HepG2 (cell line): ENCODE measurements at regions not wholly inside any gene's neighbourhood (a gene's known extent, or its start where the extent isn't known, plus 50 kb on each side); places are given as distances from the start of the nearest gene placed in this dataset.

Experiments used
- ATAC-seq: fragments of 200-7000 bp; cut with Tn5 transposase; 3 replicates; pipeline ENCODE4 v1.9.1; 2020; ENCODE audit warnings: mild to moderate bottlenecking, moderate library complexity
- BruUV-seq: library from RNA; stranded (reverse); fragments of 400-500 nt; replicated peaks from 2 replicates; lab custom pipeline; 2021; lab: Mats Ljungman, UMichigan
- CTCF ChIA-PET: fragments of 300-600 bp; formaldehyde crosslinking; extraction: SDS; loops from one replicate; lab custom pipeline; 2021; ENCODE audit warnings: low total read pairs, inconsistent platforms, low intra/inter-chr PET ratio; lab: Yijun Ruan, JAX
- POLR2A ChIA-PET: fragments of 350-600 bp; sonication (Branson Sonifier 250); formaldehyde crosslinking; loops from one replicate; lab custom pipeline; 2020; ENCODE audit warnings: antibody characterized with exemption, inconsistent platforms; lab: Yijun Ruan, JAX
- DNase-seq: peaks from one replicate; pipeline ENCODE4 v3.0.0-alpha.2; 2015; ENCODE audit warnings: low spot score
- FAIRE-seq: peaks from 3 replicates; lab custom pipeline; 2011; peaks lifted over from hg19 to GRCh38; lab: Jason Lieb, UNC
- H2AFZ ChIP-seq: one replicate; pipeline ENCODE4 v1.6.1; 2011; ENCODE audit warnings: low read length, inconsistent platforms
- H3K27ac ChIP-seq: fragments of 300-600 bp; 3 replicates; pipeline ENCODE4 v1.8.0; 2011; ENCODE audit warnings: mixed run types, mild to moderate bottlenecking, mixed read lengths, low read length, inconsistent platforms; ENCODE audit not compliant: insufficient read depth; ENCODE audit errors: extremely low read length
- H3K27me3 ChIP-seq, 2 experiments: fragments of 200-600 bp in 1 of 2; 2 replicates in 1 of 2; 3 replicates in 1 of 2; pipeline versions ENCODE4 v1.6.0 to v1.8.0; 2011; ENCODE audit warnings: low read length in 2 of 2, mild to moderate bottlenecking in 2 of 2, moderate library complexity in 2 of 2, inconsistent platforms in 1 of 2; ENCODE audit not compliant: insufficient read depth in 2 of 2, control insufficient read depth in 1 of 2
- H3K36me3 ChIP-seq, 2 experiments: fragments of 200-600 bp in 1 of 2; replicated peaks in 1 of 2; 2 replicates in 1 of 2; 3 replicates in 1 of 2; pipeline versions ENCODE4 v1.5.1 to v1.8.0; 2011; ENCODE audit warnings: low read length in 2 of 2, inconsistent platforms in 1 of 2; ENCODE audit not compliant: insufficient read depth in 2 of 2, control insufficient read depth in 1 of 2
- H3K4me1 ChIP-seq: 2 replicates; pipeline ENCODE4 v1.5.1; 2012; ENCODE audit warnings: low read length, inconsistent platforms; ENCODE audit not compliant: insufficient read depth
- H3K4me2 ChIP-seq: 2 replicates; pipeline ENCODE4 v1.6.0; 2011; ENCODE audit warnings: low read depth, low read length, inconsistent platforms
- H3K4me3 ChIP-seq, 3 experiments: fragments of 200-600 bp in 1 of 3; sonication (generic), shearing (Covaris generic) in 1 of 3; replicated peaks in 1 of 3; 2 replicates each; pipeline ENCODE4 v1.5.1; 2011 to 2016; ENCODE audit warnings: low read length in 3 of 3, inconsistent platforms in 2 of 3, low read depth in 2 of 3, mild to moderate bottlenecking in 2 of 3, control low read depth in 1 of 3, mixed read lengths in 1 of 3; ENCODE audit not compliant: insufficient read depth in 1 of 3
- H3K79me2 ChIP-seq: one replicate; pipeline ENCODE4 v1.6.1; 2011; ENCODE audit warnings: low read length, inconsistent platforms; ENCODE audit not compliant: insufficient read depth
- H3K9ac ChIP-seq: 2 replicates; pipeline ENCODE4 v1.6.0; 2011; ENCODE audit warnings: mild to moderate bottlenecking, low read depth, low read length, inconsistent platforms; ENCODE audit not compliant: insufficient read depth
- H3K9me3 ChIP-seq: 2 replicates; pipeline ENCODE4 v1.5.1; 2012; ENCODE audit warnings: mild to moderate bottlenecking, low read length
- H4K20me1 ChIP-seq: 2 replicates; pipeline ENCODE4 v1.6.0; 2011; ENCODE audit warnings: inconsistent platforms, mild to moderate bottlenecking, low read length, moderate library complexity; ENCODE audit not compliant: insufficient read depth
- FOXC1 ChIP-seq: sonication (generic); formaldehyde crosslinking; IDR thresholded peaks from 2 replicates; pipeline ENCODE4 v1.8.0; 2022; ENCODE audit warnings: mild to moderate bottlenecking, missing genetic modification reagents, borderline replicate concordance
- IRX3 ChIP-seq: sonication (generic); formaldehyde crosslinking; IDR thresholded peaks from 2 replicates; pipeline ENCODE4 v1.8.1; 2023; ENCODE audit warnings: mild to moderate bottlenecking, low read depth, missing genetic modification reagents, borderline replicate concordance
- KLF16 ChIP-seq, 2 experiments: sonication (generic) in 1 of 2; formaldehyde crosslinking in 1 of 2; IDR thresholded peaks; 2 replicates each; pipeline versions ENCODE4 v1.6.1 to v1.8.0; 2016 to 2023; ENCODE audit warnings: missing genetic modification reagents in 2 of 2, missing compliant biosample characterization in 1 of 2
- MXD4 ChIP-seq: IDR thresholded peaks from 2 replicates; pipeline ENCODE4 v1.6.1; 2016; ENCODE audit warnings: mild to moderate bottlenecking, missing biosample characterization, missing genetic modification reagents
- NFIC ChIP-seq: IDR thresholded peaks from 2 replicates; pipeline ENCODE4 v1.6.1; 2012; ENCODE audit warnings: mild to moderate bottlenecking, low read length, inconsistent platforms
- SNRNP70 ChIP-seq: fragments of 200-400 bp; formaldehyde crosslinking; IDR thresholded peaks from 2 replicates; pipeline ENCODE4 v1.6.1; 2017; ENCODE audit warnings: mild to moderate bottlenecking, low read depth, low read length, moderate library complexity
- SRSF1 ChIP-seq: fragments of 200-400 bp; formaldehyde crosslinking; optimal IDR thresholded peaks from 2 replicates; pipeline ENCODE3; 2017; ENCODE audit warnings: mild to moderate bottlenecking, low read depth, low read length, moderate library complexity
- TRIM22 ChIP-seq: fragments of 450-650 bp; IDR thresholded peaks from 2 replicates; pipeline ENCODE4 v1.6.1; 2017
- ZMYM2 ChIP-seq: sonication (generic); formaldehyde crosslinking; IDR thresholded peaks from 2 replicates; pipeline ENCODE4 v1.8.0; 2022; ENCODE audit warnings: mild to moderate bottlenecking, missing genetic modification reagents
- ZNF296 ChIP-seq: sonication (generic); formaldehyde crosslinking; conservative IDR thresholded peaks from 2 replicates; pipeline ENCODE4 v1.5.0; 2020; ENCODE audit warnings: mild to moderate bottlenecking, missing genetic modification reagents
- ZNF674 ChIP-seq: sonication (generic); formaldehyde crosslinking; IDR thresholded peaks from 2 replicates; pipeline ENCODE4 v1.5.0; 2020; ENCODE audit warnings: low read depth, mild to moderate bottlenecking, missing genetic modification reagents
- ZNF850 ChIP-seq: sonication (generic); formaldehyde crosslinking; conservative IDR thresholded peaks from 2 replicates; pipeline ENCODE4 v1.9.0; 2021; ENCODE audit warnings: mild to moderate bottlenecking, missing genetic modification reagents
- WGBS: methylation state at CpG from one replicate; pipeline ENCODE4 v1.1.6; 2017; ENCODE audit warnings: low lambda C conversion rate; 5-methylcytosine and 5-hydroxymethylcytosine counted together
- in situ Hi-C: cut with HindIII; loops from 2 replicates; pipeline ENCODE4 v1.10.0; 2017; ENCODE audit warnings: low pct_unique_long_range_greater_than_20kb; ENCODE audit not compliant: extremely low pct_ligation_motif_present
- intact Hi-C: fragments of 100-400 bp; cut with micrococcal nuclease; formaldehyde crosslinking; loops from one replicate; pipeline ENCODE4 v1.10.0; 2022; ENCODE audit not compliant: unreplicated experiment
- TF ChIP-seq, protein P1 (sequence below): sonication (generic); formaldehyde crosslinking; IDR thresholded peaks from 2 replicates; pipeline ENCODE4 v1.4.0; 2020; ENCODE audit warnings: missing genetic modification reagents
- TF ChIP-seq, protein P2 (sequence below): sonication (generic); formaldehyde crosslinking; IDR thresholded peaks from 2 replicates; pipeline ENCODE4 v1.9.0; 2021; ENCODE audit warnings: missing genetic modification reagents, borderline replicate concordance
- TF ChIP-seq, protein P3 (sequence below): sonication (generic); formaldehyde crosslinking; conservative IDR thresholded peaks from 2 replicates; pipeline ENCODE4 v1.4.0; 2020; ENCODE audit warnings: missing genetic modification reagents
- TF ChIP-seq, protein P4 (sequence below): sonication (generic); formaldehyde crosslinking; IDR thresholded peaks from 2 replicates; pipeline ENCODE4 v1.4.0; 2020; ENCODE audit warnings: low read depth, mild to moderate bottlenecking, missing genetic modification reagents

DNA sequence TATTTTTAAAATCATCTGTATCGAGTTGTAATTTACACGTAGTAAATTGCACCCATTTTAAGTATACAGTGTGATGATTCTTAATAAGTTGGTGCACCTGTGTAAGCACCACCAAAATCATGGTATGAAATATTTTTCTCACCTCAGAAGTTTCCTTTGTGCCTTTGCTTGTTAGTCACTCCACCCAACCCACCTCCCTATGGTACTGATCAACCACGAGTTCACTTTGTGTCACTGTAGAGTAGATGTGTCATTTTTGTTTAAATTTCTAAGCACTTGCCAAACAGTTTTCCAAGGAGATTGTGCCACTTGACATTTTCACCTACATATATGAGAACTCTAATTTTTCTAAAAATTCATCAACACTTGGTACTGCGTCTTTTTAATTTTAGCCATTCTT lies 806.5 kb downstream of the TLR4 start:
- in situ Hi-C loops (no loop called here), intact Hi-C loops (no loop called here)
- Histone ChIP-seq H3K79me2 (no peaks in the 10 kb centered on the region), H4K20me1 (no peaks in the 10 kb centered on the region), H2AFZ (no peak overlapping the region), H3K36me3 (no peaks in the 10 kb centered on the region), H3K9ac (no peak overlapping the region), H3K27ac (no peak overlapping the region), H3K4me3 (no peak overlapping the region), H3K9me3 (peaks cover 58% of the 10 kb centered on the region), H3K27me3 (no peaks in the 10 kb centered on the region), H3K4me2 (no peak overlapping the region), H3K4me1 (no peaks in the 10 kb centered on the region)
- WGBS, result 21% methylated on average over 4 of the region's 4 CpGs
- FAIRE-seq (no peak), DNase-seq (no peak), ATAC-seq (no peak)
- POLR2A ChIA-PET, result no interaction called here
- CTCF ChIA-PET, result no interaction called here
- BruUV-seq, result no TSS peak
- TF ChIP-seq KLF16 (CRISPR knock-in tag; IDR thresholded peaks at IDR 0.05) (no peak), ZNF296 (no peak), ZNF850 (no peak), TRIM22 (no peak), FOXC1 (CRISPR knock-in tag) (no peak), MXD4 (CRISPR knock-in tag) (no peak), ZMYM2 (CRISPR knock-in tag) (no peak), NFIC (no peak), ZNF674 (CRISPR knock-in tag) (no peak), SNRNP70 (no peak), SRSF1 (no peak), IRX3 (CRISPR knock-in tag) (no peak)
- TF ChIP-seq, protein P1, sequence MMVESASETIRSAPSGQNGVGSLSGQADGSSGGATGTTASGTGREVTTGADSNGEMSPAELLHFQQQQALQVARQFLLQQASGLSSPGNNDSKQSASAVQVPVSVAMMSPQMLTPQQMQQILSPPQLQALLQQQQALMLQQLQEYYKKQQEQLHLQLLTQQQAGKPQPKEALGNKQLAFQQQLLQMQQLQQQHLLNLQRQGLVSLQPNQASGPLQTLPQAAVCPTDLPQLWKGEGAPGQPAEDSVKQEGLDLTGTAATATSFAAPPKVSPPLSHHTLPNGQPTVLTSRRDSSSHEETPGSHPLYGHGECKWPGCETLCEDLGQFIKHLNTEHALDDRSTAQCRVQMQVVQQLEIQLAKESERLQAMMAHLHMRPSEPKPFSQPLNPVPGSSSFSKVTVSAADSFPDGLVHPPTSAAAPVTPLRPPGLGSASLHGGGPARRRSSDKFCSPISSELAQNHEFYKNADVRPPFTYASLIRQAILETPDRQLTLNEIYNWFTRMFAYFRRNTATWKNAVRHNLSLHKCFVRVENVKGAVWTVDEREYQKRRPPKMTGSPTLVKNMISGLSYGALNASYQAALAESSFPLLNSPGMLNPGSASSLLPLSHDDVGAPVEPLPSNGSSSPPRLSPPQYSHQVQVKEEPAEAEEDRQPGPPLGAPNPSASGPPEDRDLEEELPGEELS (CRISPR knock-in tag), result no peak
- TF ChIP-seq, protein P2, sequence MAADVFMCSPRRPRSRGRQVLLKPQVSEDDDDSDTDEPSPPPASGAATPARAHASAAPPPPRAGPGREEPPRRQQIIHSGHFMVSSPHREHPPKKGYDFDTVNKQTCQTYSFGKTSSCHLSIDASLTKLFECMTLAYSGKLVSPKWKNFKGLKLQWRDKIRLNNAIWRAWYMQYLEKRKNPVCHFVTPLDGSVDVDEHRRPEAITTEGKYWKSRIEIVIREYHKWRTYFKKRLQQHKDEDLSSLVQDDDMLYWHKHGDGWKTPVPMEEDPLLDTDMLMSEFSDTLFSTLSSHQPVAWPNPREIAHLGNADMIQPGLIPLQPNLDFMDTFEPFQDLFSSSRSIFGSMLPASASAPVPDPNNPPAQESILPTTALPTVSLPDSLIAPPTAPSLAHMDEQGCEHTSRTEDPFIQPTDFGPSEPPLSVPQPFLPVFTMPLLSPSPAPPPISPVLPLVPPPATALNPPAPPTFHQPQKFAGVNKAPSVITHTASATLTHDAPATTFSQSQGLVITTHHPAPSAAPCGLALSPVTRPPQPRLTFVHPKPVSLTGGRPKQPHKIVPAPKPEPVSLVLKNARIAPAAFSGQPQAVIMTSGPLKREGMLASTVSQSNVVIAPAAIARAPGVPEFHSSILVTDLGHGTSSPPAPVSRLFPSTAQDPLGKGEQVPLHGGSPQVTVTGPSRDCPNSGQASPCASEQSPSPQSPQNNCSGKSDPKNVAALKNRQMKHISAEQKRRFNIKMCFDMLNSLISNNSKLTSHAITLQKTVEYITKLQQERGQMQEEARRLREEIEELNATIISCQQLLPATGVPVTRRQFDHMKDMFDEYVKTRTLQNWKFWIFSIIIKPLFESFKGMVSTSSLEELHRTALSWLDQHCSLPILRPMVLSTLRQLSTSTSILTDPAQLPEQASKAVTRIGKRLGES (CRISPR knock-in tag), result no peak
- TF ChIP-seq, protein P3, sequence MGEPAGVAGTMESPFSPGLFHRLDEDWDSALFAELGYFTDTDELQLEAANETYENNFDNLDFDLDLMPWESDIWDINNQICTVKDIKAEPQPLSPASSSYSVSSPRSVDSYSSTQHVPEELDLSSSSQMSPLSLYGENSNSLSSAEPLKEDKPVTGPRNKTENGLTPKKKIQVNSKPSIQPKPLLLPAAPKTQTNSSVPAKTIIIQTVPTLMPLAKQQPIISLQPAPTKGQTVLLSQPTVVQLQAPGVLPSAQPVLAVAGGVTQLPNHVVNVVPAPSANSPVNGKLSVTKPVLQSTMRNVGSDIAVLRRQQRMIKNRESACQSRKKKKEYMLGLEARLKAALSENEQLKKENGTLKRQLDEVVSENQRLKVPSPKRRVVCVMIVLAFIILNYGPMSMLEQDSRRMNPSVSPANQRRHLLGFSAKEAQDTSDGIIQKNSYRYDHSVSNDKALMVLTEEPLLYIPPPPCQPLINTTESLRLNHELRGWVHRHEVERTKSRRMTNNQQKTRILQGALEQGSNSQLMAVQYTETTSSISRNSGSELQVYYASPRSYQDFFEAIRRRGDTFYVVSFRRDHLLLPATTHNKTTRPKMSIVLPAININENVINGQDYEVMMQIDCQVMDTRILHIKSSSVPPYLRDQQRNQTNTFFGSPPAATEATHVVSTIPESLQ (CRISPR knock-in tag), result no peak
- TF ChIP-seq, protein P4, sequence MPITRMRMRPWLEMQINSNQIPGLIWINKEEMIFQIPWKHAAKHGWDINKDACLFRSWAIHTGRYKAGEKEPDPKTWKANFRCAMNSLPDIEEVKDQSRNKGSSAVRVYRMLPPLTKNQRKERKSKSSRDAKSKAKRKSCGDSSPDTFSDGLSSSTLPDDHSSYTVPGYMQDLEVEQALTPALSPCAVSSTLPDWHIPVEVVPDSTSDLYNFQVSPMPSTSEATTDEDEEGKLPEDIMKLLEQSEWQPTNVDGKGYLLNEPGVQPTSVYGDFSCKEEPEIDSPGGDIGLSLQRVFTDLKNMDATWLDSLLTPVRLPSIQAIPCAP (CRISPR knock-in tag), result no peak
